GM23338 (cell line): ENCODE measurements at regions not wholly inside any gene's neighbourhood (a gene's known extent, or its start where the extent isn't known, plus 50 kb on each side); places are given as distances from the start of the nearest gene placed in this dataset.
"Not testable (repeated sequence)": the region's sequence is repeated elsewhere in the genome, so short reads cannot be mapped to it uniquely, and the experiment has no call there.

ENCODE experiments used
- ATAC-seq: fragments of 200-7000 bp; cut with Tn5 transposase; 3 replicates; pipeline ENCODE4 v1.9.1; 2020
- DNase-seq: peaks from one replicate; pipeline ENCODE4 v3.0.0-alpha.2; 2015; ENCODE audit warnings: low spot score
- H2AFZ ChIP-seq: fragments of 200-600 bp; sonication (generic); 2 replicates; pipeline ENCODE4 v1.8.0; 2016; ENCODE audit warnings: antibody characterized with exemption, mild to moderate bottlenecking, moderate library complexity
- H3F3A ChIP-seq: fragments of 200-600 bp; sonication (generic); replicated peaks from 2 replicates; pipeline ENCODE4 v1.8.0; 2017; ENCODE audit warnings: antibody characterized with exemption, mixed run types, low read depth
- H3K27ac ChIP-seq: fragments of 200-600 bp; sonication (generic); 2 replicates; pipeline ENCODE4 v1.6.1; 2016; ENCODE audit warnings: low read depth
- H3K27me3 ChIP-seq: fragments of 200-600 bp; sonication (generic); 2 replicates; pipeline ENCODE4 v1.8.0; 2016; ENCODE audit warnings: mild to moderate bottlenecking, mixed run types, moderate library complexity; ENCODE audit not compliant: insufficient read depth
- H3K36me3 ChIP-seq: fragments of 200-600 bp; sonication (generic); 2 replicates; pipeline ENCODE4 v1.8.0; 2016; ENCODE audit warnings: mild to moderate bottlenecking; ENCODE audit not compliant: insufficient read depth
- H3K4me1 ChIP-seq: fragments of 200-600 bp; sonication (generic); 2 replicates; pipeline ENCODE4 v1.8.0; 2016; ENCODE audit warnings: mild to moderate bottlenecking, moderate library complexity; ENCODE audit not compliant: insufficient read depth
- H3K4me2 ChIP-seq: fragments of 200-600 bp; sonication (generic); 2 replicates; pipeline ENCODE4 v1.7.1; 2017; ENCODE audit warnings: mixed run types
- H3K4me3 ChIP-seq: fragments of 200-600 bp; sonication (generic); 2 replicates; pipeline ENCODE4 v1.6.1; 2016; ENCODE audit warnings: mixed run types
- H3K79me2 ChIP-seq: fragments of 200-600 bp; sonication (generic); replicated peaks from 2 replicates; pipeline ENCODE4 v1.8.0; 2017; ENCODE audit warnings: mild to moderate bottlenecking; ENCODE audit not compliant: insufficient read depth
- H3K9me2 ChIP-seq: fragments of 200-600 bp; sonication (generic); 2 replicates; pipeline ENCODE4 v1.8.0; 2017; ENCODE audit not compliant: insufficient read depth
- H4K20me1 ChIP-seq: fragments of 200-600 bp; sonication (generic); replicated peaks from 2 replicates; pipeline ENCODE4 v1.8.0; 2017; ENCODE audit warnings: mild to moderate bottlenecking; ENCODE audit not compliant: insufficient read depth
- H3K27ac Mint-ChIP-seq: 2 replicates; pipeline ENCODE4 v1.8.0; 2020; ENCODE audit warnings: inconsistent platforms, mild to moderate bottlenecking, moderate library complexity, mixed read lengths
- H3K27me3 Mint-ChIP-seq: 3 replicates; pipeline ENCODE4 v1.8.0; 2022; ENCODE audit warnings: low read depth, mild to moderate bottlenecking, moderate library complexity, mixed read lengths, inconsistent platforms; ENCODE audit not compliant: insufficient read depth, poor library complexity
- H3K36me3 Mint-ChIP-seq: 3 replicates; pipeline ENCODE4 v1.8.0; 2021; ENCODE audit warnings: low read depth, mild to moderate bottlenecking, inconsistent platforms, moderate library complexity, mixed read lengths
- H3K4me1 Mint-ChIP-seq: 3 replicates; pipeline ENCODE4 v1.8.0; 2020; ENCODE audit warnings: mild to moderate bottlenecking, inconsistent platforms, mixed read lengths
- H3K4me3 Mint-ChIP-seq: 3 replicates; pipeline ENCODE4 v1.8.0; 2021; ENCODE audit warnings: moderate library complexity, mild to moderate bottlenecking, inconsistent platforms, mixed read lengths
- H3K9me3 Mint-ChIP-seq: 3 replicates; pipeline ENCODE4 v1.8.0; 2020; ENCODE audit warnings: moderate library complexity, mild to moderate bottlenecking, inconsistent platforms, mixed read lengths
- CREB1 ChIP-seq: fragments of 250-450 bp; sonication (Bioruptor Pico); IDR thresholded peaks from 2 replicates; pipeline ENCODE4 v1.5.0; 2020; ENCODE audit warnings: low read depth, mild to moderate bottlenecking, moderate library complexity
- CTCF ChIP-seq, 2 experiments: fragments of 200-600 bp in 1 of 2; sonication (generic) in 1 of 2; conservative IDR thresholded peaks; 2 replicates each; pipeline versions ENCODE4 v1.5.1 to v1.6.1; 2016 to 2017; ENCODE audit warnings: antibody characterized with exemption in 2 of 2, low read depth in 2 of 2, mild to moderate bottlenecking in 2 of 2, moderate library complexity in 1 of 2
- EZH2phosphoT487 ChIP-seq: fragments of 200-600 bp; sonication (generic); IDR thresholded peaks from one replicate; pipeline ENCODE4 v1.8.1; 2018; ENCODE audit warnings: antibody characterized with exemption; ENCODE audit not compliant: unreplicated experiment
- JUNB ChIP-seq: IDR thresholded peaks from one replicate; pipeline ENCODE4 v1.6.1; 2016; ENCODE audit warnings: antibody characterized with exemption; ENCODE audit not compliant: unreplicated experiment
- NANOG ChIP-seq: IDR thresholded peaks from 2 replicates; pipeline ENCODE4 v1.6.1; 2016; ENCODE audit warnings: antibody characterized with exemption, borderline replicate concordance
- POLR2AphosphoS5 ChIP-seq: IDR thresholded peaks from 2 replicates; pipeline ENCODE4 v1.6.1; 2016; ENCODE audit warnings: antibody characterized with exemption, low read depth
- REST ChIP-seq: IDR thresholded peaks from one replicate; pipeline ENCODE4 v1.6.1; 2018; ENCODE audit warnings: antibody characterized with exemption; ENCODE audit not compliant: unreplicated experiment
- STAT1 ChIP-seq: IDR thresholded peaks from one replicate; pipeline ENCODE4 v1.6.1; 2016; ENCODE audit warnings: antibody characterized with exemption; ENCODE audit not compliant: unreplicated experiment
- ZNF114 ChIP-seq: fragments of 250-450 bp; sonication (Bioruptor Pico); IDR thresholded peaks from 2 replicates; pipeline ENCODE4 v1.5.0; 2020; ENCODE audit warnings: mild to moderate bottlenecking, moderate library complexity
- ZNF331 ChIP-seq: fragments of 250-450 bp; sonication (Bioruptor Pico); IDR thresholded peaks from 2 replicates; pipeline ENCODE4 v1.5.0; 2020; ENCODE audit warnings: low read depth, mild to moderate bottlenecking, moderate library complexity
- ZNF462 ChIP-seq: fragments of 250-450 bp; sonication (Bioruptor Pico); IDR thresholded peaks from 2 replicates; pipeline ENCODE4 v1.5.0; 2020; ENCODE audit warnings: mild to moderate bottlenecking, moderate library complexity

- H2AFZ ChIP-seq, DNase-seq, H3K4me3 Mint-ChIP-seq, H3K36me3 ChIP-seq, H3K4me1 ChIP-seq, H3K27ac Mint-ChIP-seq, H3K79me2 ChIP-seq, H3K4me2 ChIP-seq, H3K27ac ChIP-seq, H3F3A ChIP-seq, ATAC-seq, H3K9me2 ChIP-seq, H3K4me3 ChIP-seq, H4K20me1 ChIP-seq, H3K27me3 ChIP-seq, H3K27me3 Mint-ChIP-seq, H3K4me1 Mint-ChIP-seq: not testable (repeated sequence)
- Mint-ChIP-seq H3K9me3 (peaks cover 24% of the 10 kb centered on the region), H3K36me3 (peaks cover 21% of the 10 kb centered on the region)
These were observed 468.9 kb upstream of the PIK3R1 start for GRCh38 chr5:67746608-67747007.

- Mint-ChIP-seq H3K27ac (no peak overlapping the region), H3K4me3 (no peak overlapping the region), H3K9me3 (peaks cover 23% of the 10 kb centered on the region), H3K36me3 (peaks cover 22% of the 10 kb centered on the region), H3K4me1 (no peaks in the 10 kb centered on the region), H3K27me3 (no peaks in the 10 kb centered on the region)
- no peak overlapping the region for H3K4me3 ChIP-seq
- H3K27me3 ChIP-seq, result no peaks in the 10 kb centered on the region
- no peak overlapping the region for H2AFZ ChIP-seq
- no peaks in the 10 kb centered on the region for H4K20me1 ChIP-seq
- ATAC-seq (no peak), DNase-seq (no peak)
- H3K79me2 ChIP-seq, result no peaks in the 10 kb centered on the region
- H3F3A ChIP-seq, result no peaks in the 10 kb centered on the region
- no peaks in the 10 kb centered on the region for H3K9me2 ChIP-seq
- H3K4me1 ChIP-seq, result no peaks in the 10 kb centered on the region
- H3K4me2 ChIP-seq, result no peak overlapping the region
- 0 out of 2 replicates have a peak, but pooled peaks cover 7% of the 10 kb centered on the region for H3K36me3 ChIP-seq
- H3K27ac ChIP-seq, result no peak overlapping the region
- TF ChIP-seq ZNF114 (CRISPR knock-in tag) (no peak), CREB1 (CRISPR knock-in tag) (no peak), NANOG (no peak), CTCF (conservative IDR thresholded peaks at IDR 0.05; ENCODE audit: low read depth in 2 of 2) (no peak), ZNF462 (no peak), ZNF331 (no peak), JUNB (no peak), POLR2AphosphoS5 (no peak), EZH2phosphoT487 (no peak), STAT1 (no peak), REST (no peak)
These were observed 469.5 kb upstream of the PIK3R1 start for GRCh38 chr5:67746103-67746502.
